Stomach (tissue), 4 donors: ENCODE measurements at regions not wholly inside any gene's neighbourhood (a gene's known extent, or its start where the extent isn't known, plus 50 kb on each side); places are given as distances from the start of the nearest gene placed in this dataset.
"Not testable (repeated sequence)": the region's sequence is repeated elsewhere in the genome, so short reads cannot be mapped to it uniquely, and the experiment has no call there.

Experiments
- CTCF ChIP-seq, 7 experiments: fragments of 450-650 bp in 4 of 7; fragments of 200-600 bp in 3 of 7; sonication (generic) in 3 of 7; IDR thresholded peaks; one replicate each; pipeline ENCODE4 v1.5.1; 2016 to 2019; ENCODE audit warnings: antibody characterized with exemption in 7 of 7, control low read depth in 2 of 7, mild to moderate bottlenecking in 1 of 7
- POLR2AphosphoS5 ChIP-seq, 3 donors: sonication (generic); formaldehyde crosslinking; IDR thresholded peaks; one replicate each; pipeline ENCODE4 v1.6.1; 2016; ENCODE audit warnings: antibody characterized with exemption in 3 of 3

GRCh38 chr12:65733643-65734042, 90.6 kb upstream of the HMGA2 start:
- TF ChIP-seq CTCF, POLR2AphosphoS5 (IDR thresholded peaks at IDR 0.05): not testable (repeated sequence)
